Ishikawa (cell line): ENCODE measurements at regions not wholly inside any gene's neighbourhood (a gene's known extent, or its start where the extent isn't known, plus 50 kb on each side); places are given as distances from the start of the nearest gene placed in this dataset.

Experiments
- CEBPB ChIP-seq: IDR thresholded peaks from 2 replicates; pipeline ENCODE4 v1.6.1; 2012
- CREB1 ChIP-seq: IDR thresholded peaks from 2 replicates; pipeline ENCODE4 v1.6.1; 2012; ENCODE audit warnings: low read depth
- EGR1 ChIP-seq: IDR thresholded peaks from 2 replicates; pipeline ENCODE4 v1.6.1; 2012
- EP300 ChIP-seq: IDR thresholded peaks from 2 replicates; pipeline ENCODE4 v1.6.1; 2012; ENCODE audit warnings: borderline replicate concordance
- FOXM1 ChIP-seq: IDR thresholded peaks from 2 replicates; pipeline ENCODE4 v1.6.1; 2012; ENCODE audit warnings: low read depth, borderline replicate concordance
- NFIC ChIP-seq: IDR thresholded peaks from 2 replicates; pipeline ENCODE4 v1.6.1; 2012
- RAD21 ChIP-seq: IDR thresholded peaks from 2 replicates; pipeline ENCODE4 v1.6.1; 2012; ENCODE audit warnings: low read depth
- TAF1 ChIP-seq: IDR thresholded peaks from 2 replicates; pipeline ENCODE4 v1.6.1; 2012; ENCODE audit warnings: low read depth, mild to moderate bottlenecking
- TCF12 ChIP-seq: IDR thresholded peaks from 2 replicates; pipeline ENCODE4 v1.6.1; 2012; ENCODE audit warnings: low read depth
- TEAD4 ChIP-seq: IDR thresholded peaks from 2 replicates; pipeline ENCODE4 v1.6.1; 2012
- YY1 ChIP-seq: IDR thresholded peaks from 2 replicates; pipeline ENCODE4 v1.6.1; 2012; ENCODE audit warnings: low read depth
- ZBTB7A ChIP-seq: IDR thresholded peaks from 2 replicates; pipeline ENCODE4 v1.6.1; 2012; ENCODE audit warnings: low read depth
- TF ChIP-seq, protein P1 (sequence below): IDR thresholded peaks from 2 replicates; pipeline ENCODE4 v1.6.1; 2012
- TF ChIP-seq, protein P2 (sequence below): IDR thresholded peaks from 2 replicates; pipeline ENCODE4 v1.6.1; 2012; ENCODE audit warnings: low read depth, mild to moderate bottlenecking
- TF ChIP-seq, protein P3 (sequence below): IDR thresholded peaks from 2 replicates; pipeline ENCODE4 v1.6.1; 2012

DNA sequence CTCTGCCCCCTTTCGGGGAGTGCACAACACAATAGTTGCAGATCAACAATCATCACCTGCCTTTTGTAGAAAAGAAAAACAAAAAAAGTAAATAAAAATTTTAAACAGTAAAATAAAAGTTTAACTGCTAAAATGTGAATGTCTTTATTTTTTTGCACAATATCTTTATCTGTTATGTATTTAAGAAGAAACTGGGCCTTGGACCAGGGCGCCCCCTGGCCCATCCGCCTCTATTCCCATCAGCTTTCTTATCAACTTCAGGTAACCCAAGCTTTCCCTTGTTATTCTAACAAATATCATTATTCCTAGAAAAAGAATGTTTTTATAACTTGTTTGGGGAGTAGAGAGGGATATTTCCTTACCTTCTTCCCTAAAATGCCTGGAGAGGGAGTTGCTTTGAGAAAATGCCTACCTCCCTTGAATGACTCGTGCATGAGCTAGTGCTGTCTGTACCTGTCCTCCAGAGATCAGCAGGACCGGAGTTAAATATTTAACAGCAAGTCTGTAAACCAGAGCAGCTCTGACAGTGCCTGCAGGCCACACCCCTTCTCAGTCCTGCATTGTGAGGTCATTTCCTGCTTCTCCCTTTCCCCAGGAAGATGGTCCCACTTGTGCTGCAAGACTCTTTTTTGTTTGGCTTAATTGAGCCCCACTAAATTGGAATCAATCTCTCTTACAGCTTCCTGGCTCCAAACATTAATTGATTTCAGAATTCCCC lies 192.8 kb upstream of the RGS6 start:
- TF ChIP-seq RAD21: no peak
- TF ChIP-seq, protein P1, sequence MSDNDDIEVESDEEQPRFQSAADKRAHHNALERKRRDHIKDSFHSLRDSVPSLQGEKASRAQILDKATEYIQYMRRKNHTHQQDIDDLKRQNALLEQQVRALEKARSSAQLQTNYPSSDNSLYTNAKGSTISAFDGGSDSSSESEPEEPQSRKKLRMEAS: no peak
- TF ChIP-seq ZBTB7A: no peak
- TF ChIP-seq EP300: no peak
- no peak for TF ChIP-seq CEBPB
- TF ChIP-seq, protein P2, sequence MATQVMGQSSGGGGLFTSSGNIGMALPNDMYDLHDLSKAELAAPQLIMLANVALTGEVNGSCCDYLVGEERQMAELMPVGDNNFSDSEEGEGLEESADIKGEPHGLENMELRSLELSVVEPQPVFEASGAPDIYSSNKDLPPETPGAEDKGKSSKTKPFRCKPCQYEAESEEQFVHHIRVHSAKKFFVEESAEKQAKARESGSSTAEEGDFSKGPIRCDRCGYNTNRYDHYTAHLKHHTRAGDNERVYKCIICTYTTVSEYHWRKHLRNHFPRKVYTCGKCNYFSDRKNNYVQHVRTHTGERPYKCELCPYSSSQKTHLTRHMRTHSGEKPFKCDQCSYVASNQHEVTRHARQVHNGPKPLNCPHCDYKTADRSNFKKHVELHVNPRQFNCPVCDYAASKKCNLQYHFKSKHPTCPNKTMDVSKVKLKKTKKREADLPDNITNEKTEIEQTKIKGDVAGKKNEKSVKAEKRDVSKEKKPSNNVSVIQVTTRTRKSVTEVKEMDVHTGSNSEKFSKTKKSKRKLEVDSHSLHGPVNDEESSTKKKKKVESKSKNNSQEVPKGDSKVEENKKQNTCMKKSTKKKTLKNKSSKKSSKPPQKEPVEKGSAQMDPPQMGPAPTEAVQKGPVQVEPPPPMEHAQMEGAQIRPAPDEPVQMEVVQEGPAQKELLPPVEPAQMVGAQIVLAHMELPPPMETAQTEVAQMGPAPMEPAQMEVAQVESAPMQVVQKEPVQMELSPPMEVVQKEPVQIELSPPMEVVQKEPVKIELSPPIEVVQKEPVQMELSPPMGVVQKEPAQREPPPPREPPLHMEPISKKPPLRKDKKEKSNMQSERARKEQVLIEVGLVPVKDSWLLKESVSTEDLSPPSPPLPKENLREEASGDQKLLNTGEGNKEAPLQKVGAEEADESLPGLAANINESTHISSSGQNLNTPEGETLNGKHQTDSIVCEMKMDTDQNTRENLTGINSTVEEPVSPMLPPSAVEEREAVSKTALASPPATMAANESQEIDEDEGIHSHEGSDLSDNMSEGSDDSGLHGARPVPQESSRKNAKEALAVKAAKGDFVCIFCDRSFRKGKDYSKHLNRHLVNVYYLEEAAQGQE: no peak
- TF ChIP-seq, protein P3, sequence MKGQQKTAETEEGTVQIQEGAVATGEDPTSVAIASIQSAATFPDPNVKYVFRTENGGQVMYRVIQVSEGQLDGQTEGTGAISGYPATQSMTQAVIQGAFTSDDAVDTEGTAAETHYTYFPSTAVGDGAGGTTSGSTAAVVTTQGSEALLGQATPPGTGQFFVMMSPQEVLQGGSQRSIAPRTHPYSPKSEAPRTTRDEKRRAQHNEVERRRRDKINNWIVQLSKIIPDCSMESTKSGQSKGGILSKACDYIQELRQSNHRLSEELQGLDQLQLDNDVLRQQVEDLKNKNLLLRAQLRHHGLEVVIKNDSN: no peak
- no peak for TF ChIP-seq CREB1
- TF ChIP-seq FOXM1: no peak
- no peak for TF ChIP-seq EGR1
- no peak for TF ChIP-seq TAF1
- TF ChIP-seq TEAD4: no peak
- no peak for TF ChIP-seq NFIC
- no peak for TF ChIP-seq YY1
- no peak for TF ChIP-seq TCF12

DNA sequence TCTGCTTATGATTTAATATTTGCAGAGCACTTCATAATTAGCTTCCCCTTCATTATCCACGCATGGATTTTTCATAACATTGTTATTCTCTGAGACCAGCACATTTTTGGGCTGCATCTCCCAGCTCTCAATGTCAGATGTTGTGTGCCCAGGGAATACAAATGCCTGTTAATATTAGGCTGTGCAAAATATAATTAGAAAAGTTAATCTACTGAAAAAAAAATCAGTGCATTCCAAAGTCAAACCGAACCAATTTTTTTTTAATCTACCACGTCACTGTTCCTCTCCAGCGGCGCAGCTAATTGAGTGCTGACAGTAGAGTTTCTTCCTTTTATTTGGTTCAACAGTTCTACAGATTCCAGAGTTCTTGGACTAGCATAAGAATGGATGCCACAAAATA lies 191.0 kb upstream of the RGS6 start:
- no peak for TF ChIP-seq RAD21
- TF ChIP-seq, protein P2: no peak
- no peak for TF ChIP-seq ZBTB7A
- no peak for TF ChIP-seq TCF12
- TF ChIP-seq FOXM1: no peak
- no peak for TF ChIP-seq TEAD4
- TF ChIP-seq, protein P3: no peak
- no peak for TF ChIP-seq NFIC
- TF ChIP-seq EP300: no peak
- TF ChIP-seq TAF1: no peak
- TF ChIP-seq YY1: no peak
- TF ChIP-seq CREB1: no peak
- TF ChIP-seq, protein P1: no peak
- no peak for TF ChIP-seq CEBPB
- no peak for TF ChIP-seq EGR1

DNA sequence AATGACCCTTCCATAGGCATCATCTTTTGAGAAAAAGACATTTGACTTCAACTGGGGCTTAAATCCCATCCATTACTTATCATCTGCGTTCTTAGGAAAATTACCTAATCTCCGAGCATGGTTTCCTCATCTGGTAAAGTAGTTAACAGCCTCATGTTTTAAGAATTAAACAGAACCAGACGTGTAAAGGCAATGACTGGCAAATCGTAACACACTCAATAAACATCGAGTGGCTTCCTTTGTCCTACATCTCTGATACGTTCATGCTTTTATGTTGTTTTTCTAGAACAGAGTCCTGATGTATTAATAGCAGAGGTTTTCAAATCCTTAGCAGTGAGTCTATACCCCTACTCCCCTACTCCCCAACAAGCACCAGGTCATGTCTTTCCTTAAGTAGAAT lies 189.7 kb upstream of the RGS6 start:
- no peak for TF ChIP-seq RAD21
- no peak for TF ChIP-seq NFIC
- TF ChIP-seq, protein P1: no peak
- no peak for TF ChIP-seq TCF12
- no peak for TF ChIP-seq ZBTB7A

DNA sequence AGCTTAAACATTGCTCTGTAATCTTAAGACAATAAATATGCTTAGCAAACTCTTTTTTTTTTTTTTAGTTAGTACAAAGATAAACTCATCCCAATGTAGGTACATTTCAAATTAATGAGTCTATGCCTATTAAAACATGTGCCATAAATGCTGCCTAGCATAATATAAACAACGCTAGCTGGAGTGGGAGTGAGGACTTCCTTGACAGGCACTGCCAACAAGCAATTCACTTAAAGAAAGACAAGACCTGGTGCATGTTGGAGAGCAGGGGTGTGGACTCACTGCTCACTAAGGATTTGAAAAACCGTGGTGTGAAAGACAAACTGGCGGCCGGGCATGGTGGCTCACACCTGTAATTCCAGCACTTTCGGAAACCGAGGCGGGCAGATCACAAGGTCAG lies 187.2 kb upstream of the RGS6 start:
- TF ChIP-seq TAF1: no peak

DNA sequence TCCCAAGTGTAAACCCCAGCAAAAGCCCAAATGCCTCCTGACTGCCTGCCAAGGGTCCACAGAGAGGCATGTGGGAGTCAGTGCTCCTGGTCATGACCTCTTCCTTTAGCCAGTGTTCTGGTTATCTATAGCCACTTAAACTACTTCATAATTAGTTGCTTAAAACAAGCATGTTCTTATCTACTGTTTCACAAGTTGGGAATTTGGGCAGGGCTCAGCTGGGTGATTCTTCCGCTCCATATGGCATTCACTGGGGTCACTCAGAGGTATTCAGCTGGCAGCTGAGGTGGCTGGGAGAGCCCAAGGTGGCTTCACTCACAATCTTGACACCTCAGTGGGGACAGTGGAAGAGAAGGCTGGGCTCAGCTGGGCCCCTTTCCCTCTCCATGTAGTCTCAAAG lies 184.0 kb upstream of the RGS6 start:
- TF ChIP-seq RAD21 (no peak), EGR1 (no peak), YY1 (no peak), CREB1 (no peak), ZBTB7A (no peak), TEAD4 (no peak), EP300 (no peak), NFIC (no peak)
- TF ChIP-seq, protein P2: no peak
- TF ChIP-seq, protein P3: no peak
- TF ChIP-seq, protein P1: no peak
